ENCODE measurements at regions not wholly inside any gene's neighbourhood (a gene's known extent, or its start where the extent isn't known, plus 50 kb on each side); places are given as distances from the start of the nearest gene placed in this dataset.

DNA sequence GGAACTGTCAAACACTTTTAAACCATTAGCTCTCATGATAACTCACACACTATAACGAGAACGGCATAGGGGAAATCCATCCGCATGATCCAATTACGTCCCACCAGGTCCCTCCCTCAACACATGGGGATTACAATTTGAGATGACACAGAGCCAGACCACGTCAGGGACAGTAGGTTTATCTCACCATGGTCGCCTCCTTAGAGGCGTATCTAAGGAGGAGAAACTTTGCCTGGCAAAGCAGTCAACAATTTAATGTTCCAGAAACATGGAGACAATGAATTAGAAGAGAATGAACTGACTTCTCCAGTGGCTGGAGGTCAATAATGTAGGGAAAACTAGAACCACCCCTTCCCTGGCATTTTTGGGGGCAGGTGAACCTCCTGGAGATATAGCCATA lies 488.4 kb upstream of the AUTS2 start:
- no peak for TF ChIP-seq POLR2A (IDR thresholded peaks at IDR 0.05)
- TF ChIP-seq, protein P1, sequence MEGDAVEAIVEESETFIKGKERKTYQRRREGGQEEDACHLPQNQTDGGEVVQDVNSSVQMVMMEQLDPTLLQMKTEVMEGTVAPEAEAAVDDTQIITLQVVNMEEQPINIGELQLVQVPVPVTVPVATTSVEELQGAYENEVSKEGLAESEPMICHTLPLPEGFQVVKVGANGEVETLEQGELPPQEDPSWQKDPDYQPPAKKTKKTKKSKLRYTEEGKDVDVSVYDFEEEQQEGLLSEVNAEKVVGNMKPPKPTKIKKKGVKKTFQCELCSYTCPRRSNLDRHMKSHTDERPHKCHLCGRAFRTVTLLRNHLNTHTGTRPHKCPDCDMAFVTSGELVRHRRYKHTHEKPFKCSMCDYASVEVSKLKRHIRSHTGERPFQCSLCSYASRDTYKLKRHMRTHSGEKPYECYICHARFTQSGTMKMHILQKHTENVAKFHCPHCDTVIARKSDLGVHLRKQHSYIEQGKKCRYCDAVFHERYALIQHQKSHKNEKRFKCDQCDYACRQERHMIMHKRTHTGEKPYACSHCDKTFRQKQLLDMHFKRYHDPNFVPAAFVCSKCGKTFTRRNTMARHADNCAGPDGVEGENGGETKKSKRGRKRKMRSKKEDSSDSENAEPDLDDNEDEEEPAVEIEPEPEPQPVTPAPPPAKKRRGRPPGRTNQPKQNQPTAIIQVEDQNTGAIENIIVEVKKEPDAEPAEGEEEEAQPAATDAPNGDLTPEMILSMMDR (IDR thresholded peaks at IDR 0.05): no peak
